ENCODE measurements at regions not wholly inside any gene's neighbourhood (a gene's known extent, or its start where the extent isn't known, plus 50 kb on each side); places are given as distances from the start of the nearest gene placed in this dataset.

GRCh38 chr5:145473042-145473642 lies 362.0 kb downstream of the PRELID2 start:
- TF ChIP-seq CTCF (IDR thresholded peaks at IDR 0.05) = no peak
- no peak for TF ChIP-seq ZFX (IDR thresholded peaks at IDR 0.05; ENCODE audit: borderline replicate concordance)

Measured in 22Rv1 (cell line).